ENCODE measurements at regions not wholly inside any gene's neighbourhood (a gene's known extent, or its start where the extent isn't known, plus 50 kb on each side); places are given as distances from the start of the nearest gene placed in this dataset.

GRCh38 chr9:90044710-90045151, 439.9 kb downstream of the GADD45G start:
- Histone ChIP-seq H3K4me3 (ENCODE audit: low read length) (no peak overlapping the region), H3K36me3 (ENCODE audit: control insufficient read depth, insufficient read depth, low read length, severe bottlenecking) (no peaks in the 10 kb centered on the region), H3K4me1 (ENCODE audit: control insufficient read depth, insufficient read depth, low read length) (no peaks in the 10 kb centered on the region), H3K9me3 (ENCODE audit: control insufficient read depth, low read length) (no peaks in the 10 kb centered on the region), H3K27me3 (replicated peaks; ENCODE audit: control insufficient read depth, insufficient read depth, low read length) (peaks cover 5% of the 10 kb centered on the region), H3K9ac (ENCODE audit: low read length) (no peak overlapping the region)
- no peak for DNase-seq (ENCODE audit: low read depth)

GRCh38 chr9:90046317-90046861, 441.6 kb downstream of the GADD45G start:
- H3K36me3 ChIP-seq (ENCODE audit: control insufficient read depth, insufficient read depth, low read length, severe bottlenecking), result no peaks in the 10 kb centered on the region
- no peak for DNase-seq (ENCODE audit: low read depth)
- H3K9ac ChIP-seq (ENCODE audit: low read length), result no peak overlapping the region
- H3K4me1 ChIP-seq (ENCODE audit: control insufficient read depth, insufficient read depth, low read length), result no peaks in the 10 kb centered on the region
- no peaks in the 10 kb centered on the region for H3K27me3 ChIP-seq (replicated peaks; ENCODE audit: control insufficient read depth, insufficient read depth, low read length)
- no peak overlapping the region for H3K4me3 ChIP-seq (ENCODE audit: low read length)
- H3K9me3 ChIP-seq (ENCODE audit: control insufficient read depth, low read length), result no peaks in the 10 kb centered on the region

GRCh38 chr9:90047828-90048227, 443.0 kb downstream of the GADD45G start:
- Histone ChIP-seq H3K9me3 (ENCODE audit: control insufficient read depth, low read length) (no peaks in the 10 kb centered on the region), H3K4me3 (ENCODE audit: low read length) (no peak overlapping the region), H3K4me1 (ENCODE audit: control insufficient read depth, insufficient read depth, low read length) (no peaks in the 10 kb centered on the region), H3K27me3 (replicated peaks; ENCODE audit: control insufficient read depth, insufficient read depth, low read length) (no peaks in the 10 kb centered on the region), H3K36me3 (ENCODE audit: control insufficient read depth, insufficient read depth, low read length, severe bottlenecking) (no peaks in the 10 kb centered on the region), H3K9ac (ENCODE audit: low read length) (no peak overlapping the region)
- no peak for DNase-seq (ENCODE audit: low read depth)

GRCh38 chr9:90052366-90052765, 447.6 kb downstream of the GADD45G start:
- H3K27me3 ChIP-seq (replicated peaks; ENCODE audit: control insufficient read depth, insufficient read depth, low read length), result peaks cover 21% of the 10 kb centered on the region
- no peak for DNase-seq (ENCODE audit: low read depth)
- H3K4me1 ChIP-seq (ENCODE audit: control insufficient read depth, insufficient read depth, low read length), result no peaks in the 10 kb centered on the region
- H3K9ac ChIP-seq (ENCODE audit: low read length), result no peak overlapping the region
- no peak overlapping the region for H3K4me3 ChIP-seq (ENCODE audit: low read length)
- peaks cover 7% of the 10 kb centered on the region for H3K9me3 ChIP-seq (ENCODE audit: control insufficient read depth, low read length)
- H3K36me3 ChIP-seq (ENCODE audit: control insufficient read depth, insufficient read depth, low read length, severe bottlenecking), result no peaks in the 10 kb centered on the region

- Histone ChIP-seq H3K4me3 (ENCODE audit: low read length) (no peak overlapping the region), H3K27me3 (replicated peaks; ENCODE audit: control insufficient read depth, insufficient read depth, low read length) (peaks cover 21% of the 10 kb centered on the region), H3K4me1 (ENCODE audit: control insufficient read depth, insufficient read depth, low read length) (no peaks in the 10 kb centered on the region), H3K36me3 (ENCODE audit: control insufficient read depth, insufficient read depth, low read length, severe bottlenecking) (no peaks in the 10 kb centered on the region), H3K9me3 (ENCODE audit: control insufficient read depth, low read length) (peaks cover 7% of the 10 kb centered on the region), H3K9ac (ENCODE audit: low read length) (no peak overlapping the region)
- no peak for DNase-seq (ENCODE audit: low read depth)
Observed at GRCh38 chr9:90053027-90053426, 448.2 kb downstream of the GADD45G start.

- peaks cover 7% of the 10 kb centered on the region for H3K9me3 ChIP-seq (ENCODE audit: control insufficient read depth, low read length)
- H3K4me1 ChIP-seq (ENCODE audit: control insufficient read depth, insufficient read depth, low read length), result no peaks in the 10 kb centered on the region
- no peak for DNase-seq (ENCODE audit: low read depth)
- H3K4me3 ChIP-seq (ENCODE audit: low read length), result no peak overlapping the region
- H3K36me3 ChIP-seq (ENCODE audit: control insufficient read depth, insufficient read depth, low read length, severe bottlenecking), result no peaks in the 10 kb centered on the region
- peaks cover 27% of the 10 kb centered on the region for H3K27me3 ChIP-seq (replicated peaks; ENCODE audit: control insufficient read depth, insufficient read depth, low read length)
- no peak overlapping the region for H3K9ac ChIP-seq (ENCODE audit: low read length)
Observed at GRCh38 chr9:90054810-90055209, 450.0 kb downstream of the GADD45G start.

- Histone ChIP-seq H3K4me1 (ENCODE audit: control insufficient read depth, insufficient read depth, low read length) (no peaks in the 10 kb centered on the region), H3K27me3 (replicated peaks; ENCODE audit: control insufficient read depth, insufficient read depth, low read length) (peaks cover 27% of the 10 kb centered on the region), H3K9me3 (ENCODE audit: control insufficient read depth, low read length) (peaks cover 7% of the 10 kb centered on the region), H3K36me3 (ENCODE audit: control insufficient read depth, insufficient read depth, low read length, severe bottlenecking) (no peaks in the 10 kb centered on the region), H3K4me3 (ENCODE audit: low read length) (no peak overlapping the region), H3K9ac (ENCODE audit: low read length) (no peak overlapping the region)
- DNase-seq (ENCODE audit: low read depth), result no peak
Observed at GRCh38 chr9:90055226-90055625, 450.4 kb downstream of the GADD45G start.

- H3K9ac ChIP-seq (ENCODE audit: low read length), result no peak overlapping the region
- H3K36me3 ChIP-seq (ENCODE audit: control insufficient read depth, insufficient read depth, low read length, severe bottlenecking), result no peaks in the 10 kb centered on the region
- DNase-seq (ENCODE audit: low read depth), result no peak
- H3K9me3 ChIP-seq (ENCODE audit: control insufficient read depth, low read length), result peaks cover 7% of the 10 kb centered on the region
- peaks cover 27% of the 10 kb centered on the region for H3K27me3 ChIP-seq (replicated peaks; ENCODE audit: control insufficient read depth, insufficient read depth, low read length)
- H3K4me1 ChIP-seq (ENCODE audit: control insufficient read depth, insufficient read depth, low read length), result no peaks in the 10 kb centered on the region
- H3K4me3 ChIP-seq (ENCODE audit: low read length), result no peak overlapping the region
Observed at GRCh38 chr9:90057361-90057760, 452.5 kb downstream of the GADD45G start.

- H3K9ac ChIP-seq (ENCODE audit: low read length), result no peak overlapping the region
- H3K4me1 ChIP-seq (ENCODE audit: control insufficient read depth, insufficient read depth, low read length), result no peaks in the 10 kb centered on the region
- no peak for DNase-seq (ENCODE audit: low read depth)
- peaks cover 7% of the 10 kb centered on the region for H3K9me3 ChIP-seq (ENCODE audit: control insufficient read depth, low read length)
- no peak overlapping the region for H3K4me3 ChIP-seq (ENCODE audit: low read length)
- H3K36me3 ChIP-seq (ENCODE audit: control insufficient read depth, insufficient read depth, low read length, severe bottlenecking), result no peaks in the 10 kb centered on the region
- H3K27me3 ChIP-seq (replicated peaks; ENCODE audit: control insufficient read depth, insufficient read depth, low read length), result peaks cover 27% of the 10 kb centered on the region
Observed at GRCh38 chr9:90058182-90058763, 453.5 kb downstream of the GADD45G start.

- Histone ChIP-seq H3K27me3 (replicated peaks; ENCODE audit: control insufficient read depth, insufficient read depth, low read length) (peaks cover 24% of the 10 kb centered on the region), H3K4me3 (ENCODE audit: low read length) (no peak overlapping the region), H3K36me3 (ENCODE audit: control insufficient read depth, insufficient read depth, low read length, severe bottlenecking) (no peaks in the 10 kb centered on the region), H3K4me1 (ENCODE audit: control insufficient read depth, insufficient read depth, low read length) (no peaks in the 10 kb centered on the region), H3K9ac (ENCODE audit: low read length) (no peak overlapping the region), H3K9me3 (ENCODE audit: control insufficient read depth, low read length) (peaks cover 6% of the 10 kb centered on the region)
- no peak for DNase-seq (ENCODE audit: low read depth)
Observed at GRCh38 chr9:90059436-90059835, 454.6 kb downstream of the GADD45G start.

GRCh38 chr9:90060256-90060655, 455.4 kb downstream of the GADD45G start:
- no peak overlapping the region for H3K4me3 ChIP-seq (ENCODE audit: low read length)
- H3K36me3 ChIP-seq (ENCODE audit: control insufficient read depth, insufficient read depth, low read length, severe bottlenecking), result no peaks in the 10 kb centered on the region
- no peak overlapping the region for H3K9ac ChIP-seq (ENCODE audit: low read length)
- H3K27me3 ChIP-seq (replicated peaks; ENCODE audit: control insufficient read depth, insufficient read depth, low read length), result peaks cover 15% of the 10 kb centered on the region
- H3K4me1 ChIP-seq (ENCODE audit: control insufficient read depth, insufficient read depth, low read length), result no peaks in the 10 kb centered on the region
- peaks cover 6% of the 10 kb centered on the region for H3K9me3 ChIP-seq (ENCODE audit: control insufficient read depth, low read length)
- no peak for DNase-seq (ENCODE audit: low read depth)

- Histone ChIP-seq H3K27me3 (replicated peaks; ENCODE audit: control insufficient read depth, insufficient read depth, low read length) (peaks cover 11% of the 10 kb centered on the region), H3K36me3 (ENCODE audit: control insufficient read depth, insufficient read depth, low read length, severe bottlenecking) (no peaks in the 10 kb centered on the region), H3K9me3 (ENCODE audit: control insufficient read depth, low read length) (peaks cover 3% of the 10 kb centered on the region), H3K4me3 (ENCODE audit: low read length) (no peak overlapping the region), H3K4me1 (ENCODE audit: control insufficient read depth, insufficient read depth, low read length) (no peaks in the 10 kb centered on the region), H3K9ac (ENCODE audit: low read length) (no peak overlapping the region)
- DNase-seq (ENCODE audit: low read depth), result no peak
Observed at GRCh38 chr9:90061187-90061586, 456.4 kb downstream of the GADD45G start.
